HCT116 (cell line): ENCODE measurements at regions not wholly inside any gene's neighbourhood (a gene's known extent, or its start where the extent isn't known, plus 50 kb on each side); places are given as distances from the start of the nearest gene placed in this dataset.

Source experiments
- ATAC-seq: fragments of 200-7000 bp; cut with Tn5 transposase; 2 replicates; pipeline ENCODE4 v1.9.1; 2020; ENCODE audit warnings: mild to moderate bottlenecking, moderate library complexity
- BruUV-seq: library from RNA; stranded (reverse); fragments of 400-500 nt; replicated peaks from 2 replicates; lab custom pipeline; 2021; lab: Mats Ljungman, UMichigan
- CTCF ChIA-PET: fragments of 300-600 bp; sonication (Branson Sonifier 250); formaldehyde crosslinking; loops from one replicate; lab custom pipeline; 2021; ENCODE audit warnings: antibody characterized with exemption; lab: Charles Lee
- POLR2A ChIA-PET: fragments of 300-600, 350-600 bp; sonication (Branson Sonifier 250); formaldehyde crosslinking; loops from one replicate; lab custom pipeline; 2021; ENCODE audit warnings: antibody characterized with exemption; lab: Charles Lee
- RAD21 ChIA-PET, 2 experiments: fragments of 300-600 bp; sonication (Branson Sonifier 250); formaldehyde crosslinking; loops; one replicate each; lab custom pipeline; 2023; ENCODE audit warnings: low total read pairs in 2 of 2; ENCODE audit not compliant: uncharacterized antibody in 2 of 2, unreplicated experiment in 2 of 2, low non-redundant PET in 1 of 2; lab: Charles Lee
- DNase-seq: peaks from one replicate; pipeline ENCODE4 v3.0.0-alpha.2; 2010; ENCODE audit warnings: low read depth, low spot score
- H2AFZ ChIP-seq: fragments of 200-600 bp; shearing (Covaris generic), sonication (generic); 2 replicates; pipeline ENCODE4 v1.6.1; 2017; ENCODE audit warnings: low read depth, mixed run types, mixed read lengths, antibody characterized with exemption, low read length; ENCODE audit not compliant: poor library complexity, severe bottlenecking
- H3K27ac ChIP-seq: 2 replicates; pipeline ENCODE4 v1.5.1; 2012; ENCODE audit warnings: low read depth, low read length
- H3K27me3 ChIP-seq: fragments of 200-600 bp; sonication (generic); 2 replicates; pipeline ENCODE4 v1.6.1; 2016; ENCODE audit warnings: mixed run types, low read length, mixed read lengths; ENCODE audit not compliant: insufficient read depth
- H3K36me3 ChIP-seq, 2 experiments: fragments of 200-500 bp in 1 of 2; fragments of 200-600 bp in 1 of 2; sonication (Bioruptor generic) in 1 of 2; sonication (generic) in 1 of 2; 2 replicates each; pipeline versions ENCODE4 v1.5.1 to v1.6.1; 2014 to 2016; ENCODE audit warnings: low read length in 2 of 2, inconsistent platforms in 1 of 2, mixed read lengths in 1 of 2, mixed run types in 1 of 2; ENCODE audit not compliant: insufficient read depth in 2 of 2, control insufficient read depth in 1 of 2
- H3K4me1 ChIP-seq, 2 experiments: fragments of 200-600 bp in 1 of 2; sonication (generic) in 1 of 2; 2 replicates each; pipeline versions ENCODE4 v1.5.1 to v1.6.1; 2012 to 2017; ENCODE audit warnings: low read length in 2 of 2, inconsistent platforms in 1 of 2, mild to moderate bottlenecking in 1 of 2, mixed read lengths in 1 of 2, mixed run types in 1 of 2, moderate library complexity in 1 of 2; ENCODE audit not compliant: insufficient read depth in 2 of 2, control insufficient read depth in 1 of 2
- H3K4me2 ChIP-seq: fragments of 200-600 bp; sonication (generic); 2 replicates; pipeline ENCODE4 v1.6.1; 2017; ENCODE audit warnings: mixed run types, low read length, mixed read lengths
- H3K4me3 ChIP-seq, 2 experiments: fragments of 200-600 bp in 1 of 2; sonication (generic) in 1 of 2; replicated peaks in 1 of 2; 2 replicates each; pipeline ENCODE4 v1.5.1; 2011 to 2016; ENCODE audit warnings: low read length in 2 of 2, control low read depth in 1 of 2, low read depth in 1 of 2, mild to moderate bottlenecking in 1 of 2, mixed read lengths in 1 of 2, mixed run types in 1 of 2
- H3K79me2 ChIP-seq: fragments of 200-600 bp; sonication (generic); 2 replicates; pipeline ENCODE4 v1.6.1; 2017; ENCODE audit warnings: mild to moderate bottlenecking, mixed run types, low read length, moderate library complexity, mixed read lengths; ENCODE audit not compliant: insufficient read depth
- H3K9ac ChIP-seq: fragments of 200-600 bp; sonication (generic); 2 replicates; pipeline ENCODE4 v1.6.1; 2016; ENCODE audit warnings: low read length, mixed read lengths
- H3K9me2 ChIP-seq: fragments of 200-600 bp; sonication (generic), shearing (Covaris generic); 2 replicates; pipeline ENCODE4 v1.6.1; 2017; ENCODE audit warnings: mixed run types, mild to moderate bottlenecking, moderate library complexity; ENCODE audit not compliant: insufficient read depth
- H3K9me3 ChIP-seq, 2 experiments: fragments of 200-500 bp in 1 of 2; fragments of 200-600 bp in 1 of 2; sonication (Bioruptor generic) in 1 of 2; sonication (generic) in 1 of 2; 2 replicates each; pipeline ENCODE4 v1.6.1; 2014 to 2017; ENCODE audit warnings: low read length in 2 of 2, mixed read lengths in 2 of 2, inconsistent platforms in 1 of 2, low read depth in 1 of 2, mild to moderate bottlenecking in 1 of 2, mixed run types in 1 of 2, moderate library complexity in 1 of 2; ENCODE audit not compliant: control insufficient read depth in 1 of 2, insufficient read depth in 1 of 2
- H4K20me1 ChIP-seq: fragments of 200-600 bp; sonication (generic), shearing (Covaris generic); 2 replicates; pipeline ENCODE4 v1.6.1; 2017; ENCODE audit warnings: mixed run types, mild to moderate bottlenecking, moderate library complexity; ENCODE audit not compliant: insufficient read depth
- CBX3 ChIP-seq: IDR thresholded peaks from 2 replicates; pipeline ENCODE4 v1.6.1; 2012; ENCODE audit warnings: low read depth
- CEBPB ChIP-seq: IDR thresholded peaks from 2 replicates; pipeline ENCODE4 v1.6.1; 2012; ENCODE audit warnings: low read depth
- EGR1 ChIP-seq: IDR thresholded peaks from 2 replicates; pipeline ENCODE4 v1.6.1; 2012; ENCODE audit warnings: low read depth
- ELF1 ChIP-seq: IDR thresholded peaks from 2 replicates; pipeline ENCODE4 v1.6.1; 2012; ENCODE audit warnings: low read depth, borderline replicate concordance
- EZH2 ChIP-seq: fragments of 200-600 bp; sonication (generic); IDR thresholded peaks from 2 replicates; pipeline ENCODE4 v1.6.1; 2017; ENCODE audit warnings: antibody characterized with exemption, mixed run types
- EZH2phosphoT487 ChIP-seq: fragments of 200-600 bp; IDR thresholded peaks from 2 replicates; pipeline ENCODE4 v1.6.1; 2018; ENCODE audit warnings: antibody characterized with exemption, borderline replicate concordance
- FOSL1 ChIP-seq: IDR thresholded peaks from 2 replicates; pipeline ENCODE4 v1.6.1; 2012; ENCODE audit warnings: low read depth
- POLR2A ChIP-seq: IDR thresholded peaks from 2 replicates; pipeline ENCODE4 v1.7.0; 2011; ENCODE audit warnings: borderline replicate concordance; ENCODE audit not compliant: insufficient read depth, insufficient read length; ENCODE audit errors: extremely low read depth
- POLR2AphosphoS5 ChIP-seq: IDR thresholded peaks from 2 replicates; pipeline ENCODE4 v1.6.1; 2011; ENCODE audit warnings: mild to moderate bottlenecking, low read depth, low read length, moderate library complexity
- RAD21 ChIP-seq: IDR thresholded peaks from 2 replicates; pipeline ENCODE4 v1.6.1; 2012; ENCODE audit warnings: low read depth, mild to moderate bottlenecking
- REST ChIP-seq: IDR thresholded peaks from 2 replicates; pipeline ENCODE4 v1.6.1; 2012; ENCODE audit warnings: low read depth
- SP1 ChIP-seq: IDR thresholded peaks from 2 replicates; pipeline ENCODE4 v1.6.1; 2012; ENCODE audit warnings: low read depth
- SRF ChIP-seq: IDR thresholded peaks from 2 replicates; pipeline ENCODE4 v1.6.1; 2012; ENCODE audit warnings: low read depth
- TCF7L2 ChIP-seq: IDR thresholded peaks from 2 replicates; pipeline ENCODE4 v1.7.0; 2011; ENCODE audit warnings: borderline replicate concordance, inconsistent platforms; ENCODE audit not compliant: insufficient read depth, insufficient read length; ENCODE audit errors: extremely low read depth
- YY1 ChIP-seq: IDR thresholded peaks from 2 replicates; pipeline ENCODE4 v1.6.1; 2011; ENCODE audit warnings: low read length, low read depth, moderate library complexity, mild to moderate bottlenecking; ENCODE audit not compliant: insufficient replicate concordance; ENCODE audit errors: extremely low read depth
- ZFX ChIP-seq: fragments of 450-650 bp; IDR thresholded peaks from 2 replicates; pipeline ENCODE4 v1.6.1; 2017
- ZNF274 ChIP-seq: fragments of 200-500 bp; sonication (Bioruptor generic); IDR thresholded peaks from 2 replicates; pipeline ENCODE4 v1.6.1; 2014; ENCODE audit warnings: mild to moderate bottlenecking, low read depth, low read length, inconsistent platforms
- intact Hi-C: fragments of 100-400 bp; cut with micrococcal nuclease; formaldehyde crosslinking; loops from 2 replicates; pipeline ENCODE4 v1.10.0; 2022
- TF ChIP-seq, protein P1 (sequence below): IDR thresholded peaks from 2 replicates; pipeline ENCODE4 v1.6.1; 2012

DNA sequence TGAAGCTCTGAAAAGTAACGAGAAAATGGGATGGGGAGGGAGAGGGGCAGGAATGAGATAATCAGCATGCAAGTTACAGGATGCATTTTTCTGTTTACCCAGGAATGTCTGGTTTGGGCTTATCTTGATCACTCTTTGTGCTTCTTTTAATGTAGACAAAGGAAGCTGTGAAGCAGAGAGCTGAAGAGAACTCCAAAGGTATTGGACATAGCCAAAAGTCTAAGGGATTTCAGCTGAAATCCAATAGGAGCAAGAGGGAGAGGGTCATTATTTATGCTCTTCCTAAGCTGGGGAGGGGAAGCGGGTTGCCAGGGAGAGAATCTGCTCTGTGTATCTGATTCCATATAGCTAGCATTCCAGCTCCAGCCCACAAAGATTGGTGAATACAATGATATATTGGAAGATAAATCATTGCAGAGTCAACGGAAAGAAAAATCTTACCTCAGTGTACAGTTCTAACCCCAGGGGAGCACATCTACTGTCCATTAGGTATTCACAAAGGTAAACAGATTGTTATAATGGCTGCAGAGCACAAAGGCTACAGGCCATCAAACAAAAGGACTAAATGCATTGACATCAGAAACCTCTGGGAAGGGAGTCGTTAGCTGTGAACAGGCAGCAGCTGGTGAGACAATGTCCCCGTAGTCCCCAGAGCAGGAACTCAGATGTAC lies 61.0 kb upstream of the PELI2 start:
- intact Hi-C loops = no loop called here
- Histone ChIP-seq H3K79me2 (no peaks in the 10 kb centered on the region), H3K4me1 (no peaks in the 10 kb centered on the region), H4K20me1 (no peaks in the 10 kb centered on the region), H3K27ac (no peak overlapping the region), H2AFZ (no peak overlapping the region), H3K9me2 (no peaks in the 10 kb centered on the region), H3K4me2 (no peak overlapping the region), H3K36me3 (no peaks in the 10 kb centered on the region), H3K9ac (no peak overlapping the region), H3K9me3 (no peaks in the 10 kb centered on the region), H3K4me3 (no peak overlapping the region), H3K27me3 (peaks cover 65% of the 10 kb centered on the region)
- POLR2A ChIA-PET = no interaction called here
- RAD21 ChIA-PET = no interaction called here
- no peak for ATAC-seq
- CTCF ChIA-PET = interaction anchor here (1.5 kb wide), 1 partner anchor 283 kb away, joined by 3 read pairs; no protein-coding TSS in a partner anchor
- no peak for TF ChIP-seq POLR2A
- TF ChIP-seq CEBPB = no peak
- no peak for TF ChIP-seq TCF7L2
- TF ChIP-seq CBX3 = no peak
- no peak for TF ChIP-seq FOSL1
- no peak for TF ChIP-seq ZFX
- no peak for TF ChIP-seq REST
- TF ChIP-seq, protein P1, sequence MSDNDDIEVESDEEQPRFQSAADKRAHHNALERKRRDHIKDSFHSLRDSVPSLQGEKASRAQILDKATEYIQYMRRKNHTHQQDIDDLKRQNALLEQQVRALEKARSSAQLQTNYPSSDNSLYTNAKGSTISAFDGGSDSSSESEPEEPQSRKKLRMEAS = no peak
- TF ChIP-seq YY1 = no peak
- no peak for TF ChIP-seq ELF1
- TF ChIP-seq EGR1 = no peak
- no peak for TF ChIP-seq SP1
- TF ChIP-seq RAD21 = no peak
- no peak for TF ChIP-seq SRF
- no peak for TF ChIP-seq EZH2
- no peak for TF ChIP-seq POLR2AphosphoS5
- no peak for TF ChIP-seq EZH2phosphoT487
- TF ChIP-seq ZNF274 = no peak
- no TSS peak for BruUV-seq
- no peak for DNase-seq
